Fibroblast of the aortic adventitia (primary cell): ENCODE measurements at regions not wholly inside any gene's neighbourhood (a gene's known extent, or its start where the extent isn't known, plus 50 kb on each side); places are given as distances from the start of the nearest gene placed in this dataset.

Source experiments
- DNase-seq: peaks from one replicate; pipeline ENCODE4 v3.0.0-alpha.2; 2010; ENCODE audit warnings: low read depth
- H3K4me3 ChIP-seq: 2 replicates; pipeline ENCODE4 v1.5.1; 2011; ENCODE audit warnings: low read depth, mild to moderate bottlenecking, control low read depth, low read length, moderate library complexity
- CTCF ChIP-seq: IDR thresholded peaks from 2 replicates; pipeline ENCODE4 v1.5.1; 2011; ENCODE audit warnings: mild to moderate bottlenecking, low read length, control low read depth, inconsistent platforms; ENCODE audit not compliant: insufficient read depth

- no peak overlapping the region for H3K4me3 ChIP-seq
- TF ChIP-seq CTCF, result no peak
- no peak for DNase-seq
Measured at GRCh38 chr10:36766940-36767339, 358.5 kb upstream of the ANKRD30A start.

- H3K4me3 ChIP-seq, result no peak overlapping the region
- no peak for TF ChIP-seq CTCF
- no peak for DNase-seq
Measured at GRCh38 chr10:36766415-36766810, 359.0 kb upstream of the ANKRD30A start.

DNA sequence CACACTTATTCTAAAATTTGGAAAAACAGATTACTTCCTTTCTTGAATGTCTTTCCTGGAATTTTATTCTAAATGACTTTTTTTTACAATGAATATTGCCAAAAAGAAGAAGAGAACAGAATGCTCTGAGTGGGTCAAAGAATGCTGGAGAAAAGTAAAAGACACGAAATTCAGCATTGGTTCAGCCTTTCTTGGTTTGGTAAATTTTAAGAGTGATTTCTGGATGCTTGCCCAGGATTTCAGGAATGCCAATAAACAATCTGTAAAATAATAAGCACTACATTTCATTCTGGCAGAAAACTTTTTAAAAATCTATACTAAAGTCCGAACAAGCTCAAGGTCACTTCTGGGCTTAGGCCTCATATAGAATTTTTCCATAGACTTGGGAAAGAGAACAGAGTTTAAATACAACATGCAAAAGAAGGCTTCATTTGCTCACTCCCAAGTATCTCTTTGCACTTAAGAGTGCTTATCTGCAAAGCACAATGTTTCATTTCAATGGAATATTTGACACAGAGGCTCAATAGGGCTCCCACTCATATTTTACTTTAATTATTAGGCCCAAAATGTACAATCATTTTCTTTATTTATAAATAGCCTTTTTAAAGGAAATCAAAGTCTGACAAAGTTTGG is 359.5 kb upstream of the ANKRD30A start:
- H3K4me3 ChIP-seq, result no peak overlapping the region
- TF ChIP-seq CTCF, result no peak
- peak; percentile 71 for DNase-seq

DNA sequence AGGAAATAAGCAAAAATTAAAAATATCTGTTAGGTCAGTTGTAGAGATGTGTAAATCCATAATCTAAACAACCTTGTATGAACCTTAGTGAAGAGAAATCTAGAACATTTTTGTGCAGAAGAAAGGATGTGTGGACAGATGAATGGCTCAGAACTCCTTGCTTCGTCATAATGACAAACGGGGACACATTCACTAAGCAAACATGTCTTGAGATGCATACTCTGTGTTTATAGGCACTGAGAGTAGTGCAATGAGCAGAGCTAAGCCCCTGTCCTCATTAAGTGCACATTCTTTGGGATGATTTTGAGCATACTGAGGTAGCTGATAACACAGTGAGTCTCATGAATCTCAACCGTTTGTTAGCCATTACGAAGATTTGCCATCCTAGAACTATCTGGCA is 360.6 kb upstream of the ANKRD30A start:
- H3K4me3 ChIP-seq, result no peak overlapping the region
- no peak for DNase-seq
- TF ChIP-seq CTCF, result no peak

DNA sequence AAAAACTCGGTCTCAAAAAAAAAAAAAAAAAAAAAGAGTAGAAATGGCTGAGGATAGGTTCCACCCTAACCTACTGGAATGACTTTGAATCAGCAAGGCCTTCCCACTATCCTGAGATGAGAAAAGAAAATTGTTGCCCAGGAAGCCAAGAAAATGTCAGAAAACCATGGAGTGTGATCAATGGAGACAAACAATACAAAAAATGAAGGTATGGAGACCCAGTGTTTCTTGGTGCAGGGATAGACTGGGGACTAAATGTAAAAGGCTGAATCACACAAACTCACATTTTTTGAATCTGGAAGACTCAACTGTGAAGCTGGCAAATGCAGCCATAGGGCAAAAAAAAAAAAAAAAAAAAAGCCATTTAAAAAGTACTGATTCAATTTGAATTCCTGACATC is 364.3 kb upstream of the ANKRD30A start:
- no peak overlapping the region for H3K4me3 ChIP-seq
- peak; percentile 56 for DNase-seq
- no peak for TF ChIP-seq CTCF

- DNase-seq, result peak; percentile 95
- no peak overlapping the region for H3K4me3 ChIP-seq
- TF ChIP-seq CTCF, result no peak
Measured at GRCh38 chr10:36759141-36759805, 366.1 kb upstream of the ANKRD30A start.
